Fibroblast of mammary gland (primary cell): ENCODE measurements at regions not wholly inside any gene's neighbourhood (a gene's known extent, or its start where the extent isn't known, plus 50 kb on each side); places are given as distances from the start of the nearest gene placed in this dataset.

Experiments used
- DNase-seq: peaks from one replicate; pipeline ENCODE4 v3.0.0-alpha.2; 2010; ENCODE audit warnings: low read depth
- H3K4me3 ChIP-seq: 2 replicates; pipeline ENCODE4 v1.5.1; 2011; ENCODE audit warnings: low read depth, mild to moderate bottlenecking, low read length, moderate library complexity; ENCODE audit not compliant: control insufficient read depth
- TF ChIP-seq, protein P1 (sequence below): conservative IDR thresholded peaks from 2 replicates; pipeline ENCODE4 v1.5.1; 2011; ENCODE audit warnings: low read depth, low read length, inconsistent platforms; ENCODE audit not compliant: control insufficient read depth, insufficient read depth

DNA sequence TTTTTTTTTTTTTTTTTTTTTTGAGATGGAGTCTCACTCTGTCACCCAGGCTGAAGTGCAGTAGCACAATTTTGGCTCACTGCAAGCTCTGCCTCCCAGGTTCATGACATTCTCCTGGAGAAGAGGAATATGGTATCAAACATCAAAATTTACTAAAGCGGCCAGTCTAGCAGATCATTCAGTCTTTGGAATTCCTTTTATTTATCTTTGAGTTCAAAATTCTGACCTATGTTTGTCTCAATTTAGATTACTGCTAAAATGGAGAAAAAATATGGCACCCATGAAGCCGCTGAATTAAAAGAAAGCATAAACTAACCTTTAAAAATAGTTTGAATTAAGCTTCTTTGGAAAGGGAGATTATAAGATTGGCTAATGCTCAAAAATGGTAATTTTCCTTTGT, 64.5 kb upstream of the EGLN3 start:
- DNase-seq: no peak
- TF ChIP-seq, protein P1, sequence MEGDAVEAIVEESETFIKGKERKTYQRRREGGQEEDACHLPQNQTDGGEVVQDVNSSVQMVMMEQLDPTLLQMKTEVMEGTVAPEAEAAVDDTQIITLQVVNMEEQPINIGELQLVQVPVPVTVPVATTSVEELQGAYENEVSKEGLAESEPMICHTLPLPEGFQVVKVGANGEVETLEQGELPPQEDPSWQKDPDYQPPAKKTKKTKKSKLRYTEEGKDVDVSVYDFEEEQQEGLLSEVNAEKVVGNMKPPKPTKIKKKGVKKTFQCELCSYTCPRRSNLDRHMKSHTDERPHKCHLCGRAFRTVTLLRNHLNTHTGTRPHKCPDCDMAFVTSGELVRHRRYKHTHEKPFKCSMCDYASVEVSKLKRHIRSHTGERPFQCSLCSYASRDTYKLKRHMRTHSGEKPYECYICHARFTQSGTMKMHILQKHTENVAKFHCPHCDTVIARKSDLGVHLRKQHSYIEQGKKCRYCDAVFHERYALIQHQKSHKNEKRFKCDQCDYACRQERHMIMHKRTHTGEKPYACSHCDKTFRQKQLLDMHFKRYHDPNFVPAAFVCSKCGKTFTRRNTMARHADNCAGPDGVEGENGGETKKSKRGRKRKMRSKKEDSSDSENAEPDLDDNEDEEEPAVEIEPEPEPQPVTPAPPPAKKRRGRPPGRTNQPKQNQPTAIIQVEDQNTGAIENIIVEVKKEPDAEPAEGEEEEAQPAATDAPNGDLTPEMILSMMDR: no peak

DNA sequence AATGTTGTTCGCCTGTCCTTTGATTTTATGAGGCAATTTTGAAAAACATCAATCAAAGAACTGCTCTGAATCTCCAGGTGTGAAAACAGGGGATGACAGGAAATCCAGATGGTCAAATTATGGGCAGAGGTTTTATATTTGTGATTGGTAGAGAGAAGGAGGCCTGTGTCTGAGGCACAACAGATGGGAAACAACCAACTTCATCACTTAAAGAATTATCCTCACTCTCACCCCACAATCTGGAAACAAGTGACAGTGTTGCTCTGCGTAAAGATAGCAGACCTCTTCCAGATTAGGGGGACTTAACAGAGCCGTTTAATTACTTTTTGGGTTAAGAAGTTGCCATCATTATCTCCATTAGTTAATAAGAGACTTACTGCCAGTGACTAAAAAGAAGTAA, 64.1 kb upstream of the EGLN3 start:
- TF ChIP-seq, protein P1: no peak
- DNase-seq: no peak

More for the DNA sequence above, 64.5 kb upstream of the EGLN3 start:
- no peak overlapping the region for H3K4me3 ChIP-seq

DNA sequence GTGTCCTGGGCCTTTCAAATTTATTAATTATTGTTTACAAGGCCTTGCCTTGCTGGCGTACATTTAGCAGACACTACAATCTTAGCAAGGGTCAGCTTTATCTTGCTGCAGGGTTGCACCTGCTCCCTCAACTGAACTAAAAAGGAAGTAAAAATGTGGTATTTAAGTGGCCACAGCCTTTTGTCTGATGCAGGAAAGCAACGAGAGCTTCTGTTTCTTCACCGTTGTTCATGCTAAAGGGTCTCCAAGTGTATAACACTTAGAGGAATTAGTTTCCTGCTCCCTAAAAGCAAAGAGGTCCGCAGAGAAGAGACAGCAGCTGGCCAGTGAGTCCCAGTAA, 62.8 kb upstream of the EGLN3 start:
- DNase-seq: no peak
- TF ChIP-seq, protein P1: no peak
- H3K4me3 ChIP-seq: no peak overlapping the region

More for the DNA sequence above, 64.1 kb upstream of the EGLN3 start:
- H3K4me3 ChIP-seq: no peak overlapping the region

DNA sequence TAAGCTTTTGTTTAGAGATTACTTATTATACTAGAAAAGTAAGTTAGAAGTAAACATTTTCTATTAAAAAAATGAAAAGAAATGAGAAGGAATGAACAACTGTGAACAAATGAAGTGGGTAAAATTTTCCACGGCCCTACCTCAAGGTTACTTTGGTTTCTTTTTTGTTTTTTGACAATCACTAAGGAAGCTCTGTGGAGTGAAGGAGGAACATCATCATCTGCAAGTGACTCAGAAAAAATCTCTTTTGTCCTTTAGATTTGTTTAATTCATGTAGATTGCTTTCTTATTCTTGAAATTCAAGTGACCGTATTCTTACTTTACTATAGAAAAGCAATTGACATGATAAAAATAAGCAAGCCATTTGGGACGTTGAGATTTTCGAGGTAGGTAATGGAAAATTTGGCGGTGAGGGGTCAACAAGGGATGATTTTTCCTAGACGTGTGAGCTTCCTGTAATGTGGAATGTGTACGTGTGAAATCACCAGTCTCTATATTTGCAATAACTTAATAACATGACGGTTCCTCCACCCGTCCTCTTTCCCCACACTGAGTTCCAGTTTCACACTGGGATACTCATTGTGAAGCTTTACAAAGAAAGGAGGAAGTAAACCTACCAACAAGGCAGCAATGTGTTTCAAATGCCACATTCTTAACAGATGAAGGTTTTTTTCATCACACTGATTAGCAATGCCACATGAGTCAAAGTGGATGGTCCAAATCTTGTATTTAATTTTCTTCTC, 62.3 kb upstream of the EGLN3 start:
- no peak for DNase-seq
- TF ChIP-seq, protein P1: no peak
- no peak overlapping the region for H3K4me3 ChIP-seq

DNA sequence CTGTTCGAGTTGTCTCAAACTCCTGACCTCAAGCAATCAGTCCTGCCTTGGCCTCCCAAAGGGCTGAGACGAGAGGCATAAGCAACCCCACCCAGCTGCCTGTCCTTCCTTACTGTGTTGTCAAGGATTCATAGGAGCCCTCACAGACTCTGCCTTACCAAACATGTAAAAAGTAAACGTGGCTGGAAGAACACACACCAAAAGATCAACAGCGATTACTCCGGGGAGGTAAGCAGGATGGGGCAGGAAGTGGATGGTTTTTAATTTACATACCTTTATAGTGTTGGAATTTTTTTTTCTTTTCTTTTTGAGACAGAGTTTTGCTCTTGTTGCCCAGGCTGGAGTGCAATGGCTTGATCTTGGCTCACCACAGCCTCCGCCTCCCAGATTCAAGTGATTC, 61.5 kb upstream of the EGLN3 start:
- H3K4me3 ChIP-seq: no peak overlapping the region
- TF ChIP-seq, protein P1: no peak
- DNase-seq: no peak

DNA sequence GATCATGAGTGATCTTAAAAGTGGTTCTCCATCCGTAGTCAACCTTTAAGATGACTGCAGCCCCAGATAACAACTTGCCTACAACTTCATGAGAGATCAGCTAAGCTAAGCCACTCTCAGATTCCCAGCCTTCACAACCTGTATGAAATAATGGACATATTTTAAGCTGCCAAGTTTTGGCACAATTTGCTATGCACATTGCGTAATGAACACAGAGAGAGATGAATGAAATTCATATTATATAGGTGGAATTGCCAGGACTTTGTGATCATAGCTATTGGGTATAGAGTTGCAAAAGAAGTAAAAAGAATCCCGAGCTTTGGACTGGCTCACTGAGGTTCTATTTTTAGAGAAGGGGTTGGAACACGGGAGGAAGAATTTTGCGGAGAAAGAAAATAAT, 59.1 kb upstream of the EGLN3 start:
- H3K4me3 ChIP-seq: no peak overlapping the region
- TF ChIP-seq, protein P1: no peak
- DNase-seq: no peak
